Spleen (tissue), 7 donors: ENCODE measurements at regions not wholly inside any gene's neighbourhood (a gene's known extent, or its start where the extent isn't known, plus 50 kb on each side); places are given as distances from the start of the nearest gene placed in this dataset.

Experiments
- POLR2AphosphoS5 ChIP-seq, 3 donors: sonication (generic); formaldehyde crosslinking; IDR thresholded peaks; one replicate each; pipeline ENCODE4 v1.5.1; 2017; ENCODE audit warnings: antibody characterized with exemption in 3 of 3
- TF ChIP-seq, protein P1 (sequence below), 11 experiments: fragments of 200-600 bp in 7 of 11; fragments of 450-650 bp in 4 of 11; sonication (generic) in 4 of 11; IDR thresholded peaks in 8 of 11; conservative IDR thresholded peaks in 3 of 11; 1 replicate in 7 of 11; 2 replicates in 4 of 11; pipeline versions ENCODE4 v1.4.0 to v1.8.0; 2016 to 2021; ENCODE audit warnings: antibody characterized with exemption in 11 of 11, inconsistent platforms in 4 of 11, mild to moderate bottlenecking in 1 of 11
- donor health status: DM: no; HTN: no; CAD: no; lungs with moderate emphysema.
- donor health status: DM: no; HTN: no; CAD: no.
- donor health status: DM: no; HTN: no; CAD: no.

DNA sequence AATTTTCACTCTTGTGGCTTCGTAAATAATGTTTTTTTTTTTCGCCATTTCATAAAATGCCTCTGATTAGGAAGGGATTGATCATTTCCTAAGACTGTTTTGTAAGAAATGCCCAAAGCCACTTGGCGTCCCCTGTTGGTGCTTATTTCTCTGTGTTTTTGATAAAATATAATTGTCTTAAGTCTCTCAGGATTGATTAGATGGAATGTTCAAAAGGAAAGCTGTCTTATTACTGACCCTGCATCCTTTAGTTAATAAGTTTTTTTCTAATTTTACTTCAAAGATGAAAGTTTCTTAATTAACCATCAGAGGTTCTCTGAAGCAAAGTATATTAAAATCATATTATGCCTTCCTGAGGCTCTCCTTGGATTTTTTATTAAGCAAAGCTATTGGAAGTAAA is 624.3 kb upstream of the TENM4 start:
- TF ChIP-seq, protein P1, sequence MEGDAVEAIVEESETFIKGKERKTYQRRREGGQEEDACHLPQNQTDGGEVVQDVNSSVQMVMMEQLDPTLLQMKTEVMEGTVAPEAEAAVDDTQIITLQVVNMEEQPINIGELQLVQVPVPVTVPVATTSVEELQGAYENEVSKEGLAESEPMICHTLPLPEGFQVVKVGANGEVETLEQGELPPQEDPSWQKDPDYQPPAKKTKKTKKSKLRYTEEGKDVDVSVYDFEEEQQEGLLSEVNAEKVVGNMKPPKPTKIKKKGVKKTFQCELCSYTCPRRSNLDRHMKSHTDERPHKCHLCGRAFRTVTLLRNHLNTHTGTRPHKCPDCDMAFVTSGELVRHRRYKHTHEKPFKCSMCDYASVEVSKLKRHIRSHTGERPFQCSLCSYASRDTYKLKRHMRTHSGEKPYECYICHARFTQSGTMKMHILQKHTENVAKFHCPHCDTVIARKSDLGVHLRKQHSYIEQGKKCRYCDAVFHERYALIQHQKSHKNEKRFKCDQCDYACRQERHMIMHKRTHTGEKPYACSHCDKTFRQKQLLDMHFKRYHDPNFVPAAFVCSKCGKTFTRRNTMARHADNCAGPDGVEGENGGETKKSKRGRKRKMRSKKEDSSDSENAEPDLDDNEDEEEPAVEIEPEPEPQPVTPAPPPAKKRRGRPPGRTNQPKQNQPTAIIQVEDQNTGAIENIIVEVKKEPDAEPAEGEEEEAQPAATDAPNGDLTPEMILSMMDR (IDR thresholded peaks at IDR 0.05 in 8 of 11, conservative IDR thresholded peaks at IDR 0.05 in 3 of 11), result no peak
- no peak for TF ChIP-seq POLR2AphosphoS5 (IDR thresholded peaks at IDR 0.05)
